AG09319 (cell line): ENCODE measurements at regions not wholly inside any gene's neighbourhood (a gene's known extent, or its start where the extent isn't known, plus 50 kb on each side); places are given as distances from the start of the nearest gene placed in this dataset.

Source experiments
- DNase-seq: peaks from one replicate; pipeline ENCODE4 v3.0.0-alpha.2; 2010; ENCODE audit warnings: low read depth; ENCODE audit errors: extremely low read depth
- CTCF ChIP-seq: IDR thresholded peaks from 2 replicates; pipeline ENCODE4 v1.5.1; 2011; ENCODE audit warnings: low read depth, mild to moderate bottlenecking, inconsistent platforms, low read length, moderate library complexity

DNA sequence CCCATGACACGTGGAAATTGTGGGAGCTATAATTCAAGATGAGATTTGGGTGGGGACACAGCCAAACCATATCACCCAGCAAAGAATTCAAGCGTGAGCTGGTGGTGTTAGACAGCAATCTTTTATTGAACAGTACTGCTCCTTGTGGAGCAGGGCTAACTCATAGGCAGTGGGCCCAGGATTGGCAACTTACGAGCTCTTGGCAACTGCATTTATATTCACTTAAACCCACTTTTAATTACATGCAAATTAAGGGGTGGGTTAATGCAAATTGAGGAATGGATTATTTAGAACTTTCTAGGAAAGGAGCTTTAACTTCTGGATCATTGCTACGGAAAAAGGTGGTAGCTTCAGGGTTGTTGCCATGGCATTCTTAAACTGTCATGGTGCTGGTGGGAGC lies 135.6 kb upstream of the KAZN start:
- no peak for TF ChIP-seq CTCF
- no peak for DNase-seq

DNA sequence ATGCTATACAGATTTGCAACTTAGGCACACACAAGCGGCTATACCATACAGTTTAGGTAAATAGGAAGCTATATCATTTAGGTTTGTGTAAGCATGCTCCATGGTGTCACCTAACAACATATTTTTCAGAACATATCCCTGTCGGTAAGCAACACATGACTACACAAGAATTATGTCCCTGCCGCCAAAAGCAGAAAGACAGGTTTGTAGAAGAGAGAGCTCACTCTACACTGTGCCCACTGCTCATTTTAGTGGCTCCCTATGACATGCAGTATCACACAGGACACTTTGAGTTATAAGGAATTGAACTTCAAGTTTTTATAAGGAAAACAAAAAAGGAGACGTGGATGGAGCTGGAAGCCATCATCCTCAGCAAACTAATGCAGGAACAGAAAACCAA lies 132.5 kb upstream of the KAZN start:
- no peak for TF ChIP-seq CTCF
- no peak for DNase-seq

DNA sequence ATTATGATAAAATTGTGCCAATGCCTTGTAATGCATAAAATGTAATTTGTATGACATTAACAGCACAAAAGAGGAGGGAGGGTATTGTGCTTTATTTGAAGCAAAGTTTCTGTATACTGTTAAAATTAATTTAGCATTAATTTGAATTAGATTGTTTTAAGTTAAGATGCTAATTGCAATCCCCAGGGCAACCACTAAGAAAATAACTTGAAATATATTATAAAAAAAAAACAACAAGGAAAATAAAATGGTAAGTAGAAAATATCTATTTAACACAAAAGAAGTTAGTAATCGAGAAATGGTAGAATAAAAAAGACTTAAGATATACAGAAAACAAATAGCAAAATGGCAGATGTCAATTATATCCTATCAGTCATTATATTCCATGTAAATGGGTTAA lies 131.4 kb upstream of the KAZN start:
- no peak for TF ChIP-seq CTCF
- DNase-seq, result no peak

- TF ChIP-seq CTCF, result no peak
- no peak for DNase-seq
These were observed 129.7 kb upstream of the KAZN start for GRCh38 chr1:14468751-14469150.

DNA sequence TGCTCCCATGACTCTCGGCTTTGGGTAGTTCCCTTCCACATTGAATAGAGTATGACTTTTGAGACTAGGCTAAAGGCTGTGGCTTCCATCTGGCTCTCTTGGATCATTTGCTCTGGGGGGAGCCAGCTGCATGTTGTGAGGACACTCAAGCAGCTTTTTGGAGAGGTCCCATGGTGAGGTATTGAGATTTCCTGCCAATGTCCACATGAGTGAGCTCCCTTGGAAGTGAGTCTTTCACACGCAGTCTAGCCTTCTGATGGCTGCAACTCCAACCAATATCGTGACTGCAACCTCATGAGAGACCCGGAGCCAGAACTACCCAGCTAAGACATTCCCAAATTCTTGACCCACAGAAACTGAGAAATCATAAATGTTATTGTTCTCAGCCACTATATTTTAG lies 127.7 kb upstream of the KAZN start:
- DNase-seq, result no peak
- no peak for TF ChIP-seq CTCF

- no peak for TF ChIP-seq CTCF
- DNase-seq, result no peak
These were observed 123.6 kb upstream of the KAZN start for GRCh38 chr1:14474856-14475255.

DNA sequence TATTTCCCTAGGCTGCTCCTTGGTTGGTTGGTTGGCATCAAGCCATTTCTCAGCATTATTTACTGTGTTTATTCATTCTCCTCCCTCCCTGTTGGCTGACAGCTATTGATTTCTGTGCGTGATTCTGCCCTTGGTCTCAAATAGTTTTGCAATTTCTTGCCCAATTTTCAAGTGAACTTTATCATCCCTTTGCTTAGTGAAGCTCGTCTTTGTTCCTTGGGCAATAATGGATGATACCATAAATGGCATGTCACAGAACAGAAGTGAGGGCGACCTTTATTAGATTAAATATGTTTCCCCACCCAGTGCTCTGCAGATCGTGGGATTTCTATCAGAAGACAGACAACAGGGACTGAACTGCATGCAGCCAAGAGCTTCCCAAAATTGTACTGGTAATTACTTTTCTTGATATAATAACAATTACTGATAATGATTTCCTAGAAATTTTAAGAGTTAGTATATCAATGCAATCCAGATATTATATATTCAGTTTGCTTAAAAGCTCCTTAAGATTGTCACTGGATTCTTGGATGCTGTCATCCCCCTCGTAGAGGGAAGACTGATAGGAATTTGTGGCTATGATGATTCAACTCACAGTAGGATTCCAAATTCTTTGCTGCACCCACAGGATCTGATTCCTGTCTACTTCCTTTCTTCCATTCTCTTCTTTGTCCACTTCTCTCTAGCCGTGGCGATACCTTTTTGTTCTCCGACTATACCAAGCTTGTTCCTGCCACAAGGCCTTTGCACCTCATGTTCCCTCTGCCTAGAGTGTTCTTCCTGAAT lies 122.1 kb upstream of the KAZN start:
- no peak for TF ChIP-seq CTCF
- DNase-seq, result no peak
